GM23338 (cell line): ENCODE measurements at regions not wholly inside any gene's neighbourhood (a gene's known extent, or its start where the extent isn't known, plus 50 kb on each side); places are given as distances from the start of the nearest gene placed in this dataset.

Experiments used
- ATAC-seq: fragments of 200-7000 bp; cut with Tn5 transposase; 3 replicates; pipeline ENCODE4 v1.9.1; 2020
- DNase-seq: peaks from one replicate; pipeline ENCODE4 v3.0.0-alpha.2; 2015; ENCODE audit warnings: low spot score
- H2AFZ ChIP-seq: fragments of 200-600 bp; sonication (generic); 2 replicates; pipeline ENCODE4 v1.8.0; 2016; ENCODE audit warnings: antibody characterized with exemption, mild to moderate bottlenecking, moderate library complexity
- H3F3A ChIP-seq: fragments of 200-600 bp; sonication (generic); replicated peaks from 2 replicates; pipeline ENCODE4 v1.8.0; 2017; ENCODE audit warnings: antibody characterized with exemption, mixed run types, low read depth
- H3K27ac ChIP-seq: fragments of 200-600 bp; sonication (generic); 2 replicates; pipeline ENCODE4 v1.6.1; 2016; ENCODE audit warnings: low read depth
- H3K27me3 ChIP-seq: fragments of 200-600 bp; sonication (generic); 2 replicates; pipeline ENCODE4 v1.8.0; 2016; ENCODE audit warnings: mild to moderate bottlenecking, mixed run types, moderate library complexity; ENCODE audit not compliant: insufficient read depth
- H3K36me3 ChIP-seq: fragments of 200-600 bp; sonication (generic); 2 replicates; pipeline ENCODE4 v1.8.0; 2016; ENCODE audit warnings: mild to moderate bottlenecking; ENCODE audit not compliant: insufficient read depth
- H3K4me1 ChIP-seq: fragments of 200-600 bp; sonication (generic); 2 replicates; pipeline ENCODE4 v1.8.0; 2016; ENCODE audit warnings: mild to moderate bottlenecking, moderate library complexity; ENCODE audit not compliant: insufficient read depth
- H3K4me2 ChIP-seq: fragments of 200-600 bp; sonication (generic); 2 replicates; pipeline ENCODE4 v1.7.1; 2017; ENCODE audit warnings: mixed run types
- H3K4me3 ChIP-seq: fragments of 200-600 bp; sonication (generic); 2 replicates; pipeline ENCODE4 v1.6.1; 2016; ENCODE audit warnings: mixed run types
- H3K79me2 ChIP-seq: fragments of 200-600 bp; sonication (generic); replicated peaks from 2 replicates; pipeline ENCODE4 v1.8.0; 2017; ENCODE audit warnings: mild to moderate bottlenecking; ENCODE audit not compliant: insufficient read depth
- H3K9me2 ChIP-seq: fragments of 200-600 bp; sonication (generic); 2 replicates; pipeline ENCODE4 v1.8.0; 2017; ENCODE audit not compliant: insufficient read depth
- H4K20me1 ChIP-seq: fragments of 200-600 bp; sonication (generic); replicated peaks from 2 replicates; pipeline ENCODE4 v1.8.0; 2017; ENCODE audit warnings: mild to moderate bottlenecking; ENCODE audit not compliant: insufficient read depth
- H3K27ac Mint-ChIP-seq: 2 replicates; pipeline ENCODE4 v1.8.0; 2020; ENCODE audit warnings: inconsistent platforms, mild to moderate bottlenecking, moderate library complexity, mixed read lengths
- H3K27me3 Mint-ChIP-seq: 3 replicates; pipeline ENCODE4 v1.8.0; 2022; ENCODE audit warnings: low read depth, mild to moderate bottlenecking, moderate library complexity, mixed read lengths, inconsistent platforms; ENCODE audit not compliant: insufficient read depth, poor library complexity
- H3K36me3 Mint-ChIP-seq: 3 replicates; pipeline ENCODE4 v1.8.0; 2021; ENCODE audit warnings: low read depth, mild to moderate bottlenecking, inconsistent platforms, moderate library complexity, mixed read lengths
- H3K4me1 Mint-ChIP-seq: 3 replicates; pipeline ENCODE4 v1.8.0; 2020; ENCODE audit warnings: mild to moderate bottlenecking, inconsistent platforms, mixed read lengths
- H3K4me3 Mint-ChIP-seq: 3 replicates; pipeline ENCODE4 v1.8.0; 2021; ENCODE audit warnings: moderate library complexity, mild to moderate bottlenecking, inconsistent platforms, mixed read lengths
- H3K9me3 Mint-ChIP-seq: 3 replicates; pipeline ENCODE4 v1.8.0; 2020; ENCODE audit warnings: moderate library complexity, mild to moderate bottlenecking, inconsistent platforms, mixed read lengths
- CREB1 ChIP-seq: fragments of 250-450 bp; sonication (Bioruptor Pico); IDR thresholded peaks from 2 replicates; pipeline ENCODE4 v1.5.0; 2020; ENCODE audit warnings: low read depth, mild to moderate bottlenecking, moderate library complexity
- EZH2 ChIP-seq: fragments of 200-600 bp; sonication (generic); IDR thresholded peaks from one replicate; pipeline ENCODE4 v1.8.0; 2017; ENCODE audit warnings: antibody characterized with exemption, mild to moderate bottlenecking, low read depth; ENCODE audit not compliant: unreplicated experiment
- EZH2phosphoT487 ChIP-seq: fragments of 200-600 bp; sonication (generic); IDR thresholded peaks from one replicate; pipeline ENCODE4 v1.8.1; 2018; ENCODE audit warnings: antibody characterized with exemption; ENCODE audit not compliant: unreplicated experiment
- JUNB ChIP-seq: IDR thresholded peaks from one replicate; pipeline ENCODE4 v1.6.1; 2016; ENCODE audit warnings: antibody characterized with exemption; ENCODE audit not compliant: unreplicated experiment
- NANOG ChIP-seq: IDR thresholded peaks from 2 replicates; pipeline ENCODE4 v1.6.1; 2016; ENCODE audit warnings: antibody characterized with exemption, borderline replicate concordance
- POLR2AphosphoS5 ChIP-seq: IDR thresholded peaks from 2 replicates; pipeline ENCODE4 v1.6.1; 2016; ENCODE audit warnings: antibody characterized with exemption, low read depth
- STAT1 ChIP-seq: IDR thresholded peaks from one replicate; pipeline ENCODE4 v1.6.1; 2016; ENCODE audit warnings: antibody characterized with exemption; ENCODE audit not compliant: unreplicated experiment
- ZNF114 ChIP-seq: fragments of 250-450 bp; sonication (Bioruptor Pico); IDR thresholded peaks from 2 replicates; pipeline ENCODE4 v1.5.0; 2020; ENCODE audit warnings: mild to moderate bottlenecking, moderate library complexity
- TF ChIP-seq, protein P1 (sequence below): fragments of 250-450 bp; sonication (Bioruptor Pico); IDR thresholded peaks from 2 replicates; pipeline ENCODE4 v1.5.0; 2020; ENCODE audit warnings: mild to moderate bottlenecking, moderate library complexity
- TF ChIP-seq, protein P2 (sequence below): IDR thresholded peaks from 2 replicates; pipeline ENCODE4 v1.6.1; 2016; ENCODE audit warnings: antibody characterized with exemption
- TF ChIP-seq, protein P3 (sequence below), 2 experiments: fragments of 200-600 bp in 1 of 2; sonication (generic) in 1 of 2; conservative IDR thresholded peaks; 2 replicates each; pipeline versions ENCODE4 v1.5.1 to v1.6.1; 2016 to 2017; ENCODE audit warnings: antibody characterized with exemption in 2 of 2, low read depth in 2 of 2, mild to moderate bottlenecking in 2 of 2, moderate library complexity in 1 of 2

DNA sequence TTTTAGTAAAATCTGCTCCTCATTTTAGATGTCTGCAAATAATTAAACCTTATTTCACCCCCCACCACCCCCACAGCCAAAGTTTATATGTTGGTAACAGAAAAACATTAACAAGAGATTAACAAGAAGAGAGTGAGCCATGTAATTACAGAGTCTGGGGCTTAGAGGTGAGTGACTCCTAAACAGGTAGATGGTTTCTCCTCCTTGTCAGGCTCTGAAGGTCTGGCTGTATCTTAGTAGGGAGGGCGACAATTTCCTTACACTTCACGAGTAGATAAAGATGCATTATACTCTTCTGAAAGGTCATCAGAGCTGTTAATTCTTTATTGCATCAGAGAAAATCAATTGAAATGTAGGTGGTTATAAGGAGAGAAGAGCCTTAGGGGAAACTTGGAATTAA is 171.8 kb upstream of the ANKRD50 start:
- Histone ChIP-seq H3K4me3 (no peak overlapping the region), H2AFZ (peak overlapping the region; percentile 72; the same call in 1 of the 2 replicates), H3K36me3 (no peaks in the 10 kb centered on the region), H3K9me2 (no peaks in the 10 kb centered on the region), H3K79me2 (no peaks in the 10 kb centered on the region), H3K4me2 (no peak overlapping the region), H3K27me3 (no peaks in the 10 kb centered on the region), H3K4me1 (peaks cover 13% of the 10 kb centered on the region; the same call in 1 of the 2 replicates), H3K27ac (no peak overlapping the region), H3F3A (no peaks in the 10 kb centered on the region), H4K20me1 (no peaks in the 10 kb centered on the region)
- Mint-ChIP-seq H3K36me3 (no peaks in the 10 kb centered on the region), H3K27ac (no peak overlapping the region), H3K4me3 (no peak overlapping the region), H3K9me3 (no peaks in the 10 kb centered on the region), H3K27me3 (no peaks in the 10 kb centered on the region), H3K4me1 (peaks cover 16% of the 10 kb centered on the region)
- DNase-seq: no peak
- peak; percentile 55; the same call in 2 of the 3 replicates for ATAC-seq
- TF ChIP-seq EZH2phosphoT487 (no peak), JUNB (no peak), CREB1 (CRISPR knock-in tag) (no peak), POLR2AphosphoS5 (no peak), NANOG (no peak), EZH2 (no peak), ZNF114 (CRISPR knock-in tag) (no peak), STAT1 (no peak)
- TF ChIP-seq, protein P1, sequence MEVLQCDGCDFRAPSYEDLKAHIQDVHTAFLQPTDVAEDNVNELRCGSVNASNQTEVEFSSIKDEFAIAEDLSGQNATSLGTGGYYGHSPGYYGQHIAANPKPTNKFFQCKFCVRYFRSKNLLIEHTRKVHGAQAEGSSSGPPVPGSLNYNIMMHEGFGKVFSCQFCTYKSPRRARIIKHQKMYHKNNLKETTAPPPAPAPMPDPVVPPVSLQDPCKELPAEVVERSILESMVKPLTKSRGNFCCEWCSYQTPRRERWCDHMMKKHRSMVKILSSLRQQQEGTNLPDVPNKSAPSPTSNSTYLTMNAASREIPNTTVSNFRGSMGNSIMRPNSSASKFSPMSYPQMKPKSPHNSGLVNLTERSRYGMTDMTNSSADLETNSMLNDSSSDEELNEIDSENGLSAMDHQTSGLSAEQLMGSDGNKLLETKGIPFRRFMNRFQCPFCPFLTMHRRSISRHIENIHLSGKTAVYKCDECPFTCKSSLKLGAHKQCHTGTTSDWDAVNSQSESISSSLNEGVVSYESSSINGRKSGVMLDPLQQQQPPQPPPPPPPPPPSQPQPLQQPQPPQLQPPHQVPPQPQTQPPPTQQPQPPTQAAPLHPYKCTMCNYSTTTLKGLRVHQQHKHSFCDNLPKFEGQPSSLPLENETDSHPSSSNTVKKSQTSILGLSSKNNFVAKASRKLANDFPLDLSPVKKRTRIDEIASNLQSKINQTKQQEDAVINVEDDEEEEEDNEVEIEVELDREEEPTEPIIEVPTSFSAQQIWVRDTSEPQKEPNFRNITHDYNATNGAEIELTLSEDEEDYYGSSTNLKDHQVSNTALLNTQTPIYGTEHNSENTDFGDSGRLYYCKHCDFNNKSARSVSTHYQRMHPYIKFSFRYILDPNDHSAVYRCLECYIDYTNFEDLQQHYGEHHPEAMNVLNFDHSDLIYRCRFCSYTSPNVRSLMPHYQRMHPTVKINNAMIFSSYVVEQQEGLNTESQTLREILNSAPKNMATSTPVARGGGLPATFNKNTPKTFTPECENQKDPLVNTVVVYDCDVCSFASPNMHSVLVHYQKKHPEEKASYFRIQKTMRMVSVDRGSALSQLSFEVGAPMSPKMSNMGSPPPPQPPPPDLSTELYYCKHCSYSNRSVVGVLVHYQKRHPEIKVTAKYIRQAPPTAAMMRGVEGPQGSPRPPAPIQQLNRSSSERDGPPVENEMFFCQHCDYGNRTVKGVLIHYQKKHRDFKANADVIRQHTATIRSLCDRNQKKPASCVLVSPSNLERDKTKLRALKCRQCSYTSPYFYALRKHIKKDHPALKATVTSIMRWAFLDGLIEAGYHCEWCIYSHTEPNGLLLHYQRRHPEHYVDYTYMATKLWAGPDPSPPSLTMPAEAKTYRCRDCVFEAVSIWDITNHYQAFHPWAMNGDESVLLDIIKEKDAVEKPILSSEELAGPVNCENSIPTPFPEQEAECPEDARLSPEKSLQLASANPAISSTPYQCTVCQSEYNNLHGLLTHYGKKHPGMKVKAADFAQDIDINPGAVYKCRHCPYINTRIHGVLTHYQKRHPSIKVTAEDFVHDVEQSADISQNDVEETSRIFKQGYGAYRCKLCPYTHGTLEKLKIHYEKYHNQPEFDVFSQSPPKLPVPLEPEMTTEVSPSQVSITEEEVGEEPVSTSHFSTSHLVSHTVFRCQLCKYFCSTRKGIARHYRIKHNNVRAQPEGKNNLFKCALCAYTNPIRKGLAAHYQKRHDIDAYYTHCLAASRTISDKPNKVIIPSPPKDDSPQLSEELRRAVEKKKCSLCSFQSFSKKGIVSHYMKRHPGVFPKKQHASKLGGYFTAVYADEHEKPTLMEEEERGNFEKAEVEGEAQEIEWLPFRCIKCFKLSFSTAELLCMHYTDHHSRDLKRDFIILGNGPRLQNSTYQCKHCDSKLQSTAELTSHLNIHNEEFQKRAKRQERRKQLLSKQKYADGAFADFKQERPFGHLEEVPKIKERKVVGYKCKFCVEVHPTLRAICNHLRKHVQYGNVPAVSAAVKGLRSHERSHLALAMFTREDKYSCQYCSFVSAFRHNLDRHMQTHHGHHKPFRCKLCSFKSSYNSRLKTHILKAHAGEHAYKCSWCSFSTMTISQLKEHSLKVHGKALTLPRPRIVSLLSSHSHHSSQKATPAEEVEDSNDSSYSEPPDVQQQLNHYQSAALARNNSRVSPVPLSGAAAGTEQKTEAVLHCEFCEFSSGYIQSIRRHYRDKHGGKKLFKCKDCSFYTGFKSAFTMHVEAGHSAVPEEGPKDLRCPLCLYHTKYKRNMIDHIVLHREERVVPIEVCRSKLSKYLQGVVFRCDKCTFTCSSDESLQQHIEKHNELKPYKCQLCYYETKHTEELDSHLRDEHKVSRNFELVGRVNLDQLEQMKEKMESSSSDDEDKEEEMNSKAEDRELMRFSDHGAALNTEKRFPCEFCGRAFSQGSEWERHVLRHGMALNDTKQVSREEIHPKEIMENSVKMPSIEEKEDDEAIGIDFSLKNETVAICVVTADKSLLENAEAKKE: no peak
- TF ChIP-seq, protein P2, sequence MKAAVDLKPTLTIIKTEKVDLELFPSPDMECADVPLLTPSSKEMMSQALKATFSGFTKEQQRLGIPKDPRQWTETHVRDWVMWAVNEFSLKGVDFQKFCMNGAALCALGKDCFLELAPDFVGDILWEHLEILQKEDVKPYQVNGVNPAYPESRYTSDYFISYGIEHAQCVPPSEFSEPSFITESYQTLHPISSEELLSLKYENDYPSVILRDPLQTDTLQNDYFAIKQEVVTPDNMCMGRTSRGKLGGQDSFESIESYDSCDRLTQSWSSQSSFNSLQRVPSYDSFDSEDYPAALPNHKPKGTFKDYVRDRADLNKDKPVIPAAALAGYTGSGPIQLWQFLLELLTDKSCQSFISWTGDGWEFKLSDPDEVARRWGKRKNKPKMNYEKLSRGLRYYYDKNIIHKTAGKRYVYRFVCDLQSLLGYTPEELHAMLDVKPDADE: no peak
- TF ChIP-seq, protein P3, sequence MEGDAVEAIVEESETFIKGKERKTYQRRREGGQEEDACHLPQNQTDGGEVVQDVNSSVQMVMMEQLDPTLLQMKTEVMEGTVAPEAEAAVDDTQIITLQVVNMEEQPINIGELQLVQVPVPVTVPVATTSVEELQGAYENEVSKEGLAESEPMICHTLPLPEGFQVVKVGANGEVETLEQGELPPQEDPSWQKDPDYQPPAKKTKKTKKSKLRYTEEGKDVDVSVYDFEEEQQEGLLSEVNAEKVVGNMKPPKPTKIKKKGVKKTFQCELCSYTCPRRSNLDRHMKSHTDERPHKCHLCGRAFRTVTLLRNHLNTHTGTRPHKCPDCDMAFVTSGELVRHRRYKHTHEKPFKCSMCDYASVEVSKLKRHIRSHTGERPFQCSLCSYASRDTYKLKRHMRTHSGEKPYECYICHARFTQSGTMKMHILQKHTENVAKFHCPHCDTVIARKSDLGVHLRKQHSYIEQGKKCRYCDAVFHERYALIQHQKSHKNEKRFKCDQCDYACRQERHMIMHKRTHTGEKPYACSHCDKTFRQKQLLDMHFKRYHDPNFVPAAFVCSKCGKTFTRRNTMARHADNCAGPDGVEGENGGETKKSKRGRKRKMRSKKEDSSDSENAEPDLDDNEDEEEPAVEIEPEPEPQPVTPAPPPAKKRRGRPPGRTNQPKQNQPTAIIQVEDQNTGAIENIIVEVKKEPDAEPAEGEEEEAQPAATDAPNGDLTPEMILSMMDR (conservative IDR thresholded peaks at IDR 0.05; ENCODE audit: low read depth in 2 of 2): no peak
